HCT116 (cell line): ENCODE measurements at regions not wholly inside any gene's neighbourhood (a gene's known extent, or its start where the extent isn't known, plus 50 kb on each side); places are given as distances from the start of the nearest gene placed in this dataset.

Source experiments
- CEBPB ChIP-seq: IDR thresholded peaks from 2 replicates; pipeline ENCODE4 v1.6.1; 2012; ENCODE audit warnings: low read depth
- CTCF ChIP-seq, 3 experiments: fragments of 200-600 bp in 1 of 3; sonication (generic) in 1 of 3; IDR thresholded peaks in 2 of 3; conservative IDR thresholded peaks in 1 of 3; 2 replicates each; pipeline ENCODE4 v1.5.1; 2012 to 2017; ENCODE audit warnings: low read depth in 2 of 3, low read length in 2 of 3, antibody characterized with exemption in 1 of 3, borderline replicate concordance in 1 of 3, control low read depth in 1 of 3, mild to moderate bottlenecking in 1 of 3, mixed read lengths in 1 of 3, mixed run types in 1 of 3, moderate library complexity in 1 of 3; ENCODE audit not compliant: insufficient read depth in 1 of 3
- EGR1 ChIP-seq: IDR thresholded peaks from 2 replicates; pipeline ENCODE4 v1.6.1; 2012; ENCODE audit warnings: low read depth
- ELF1 ChIP-seq: IDR thresholded peaks from 2 replicates; pipeline ENCODE4 v1.6.1; 2012; ENCODE audit warnings: low read depth, borderline replicate concordance
- EZH2 ChIP-seq: fragments of 200-600 bp; sonication (generic); IDR thresholded peaks from 2 replicates; pipeline ENCODE4 v1.6.1; 2017; ENCODE audit warnings: antibody characterized with exemption, mixed run types
- FOSL1 ChIP-seq: IDR thresholded peaks from 2 replicates; pipeline ENCODE4 v1.6.1; 2012; ENCODE audit warnings: low read depth
- POLR2A ChIP-seq: IDR thresholded peaks from 2 replicates; pipeline ENCODE4 v1.7.0; 2011; ENCODE audit warnings: borderline replicate concordance; ENCODE audit not compliant: insufficient read depth, insufficient read length; ENCODE audit errors: extremely low read depth
- POLR2AphosphoS5 ChIP-seq: IDR thresholded peaks from 2 replicates; pipeline ENCODE4 v1.6.1; 2011; ENCODE audit warnings: mild to moderate bottlenecking, low read depth, low read length, moderate library complexity
- TCF7L2 ChIP-seq: IDR thresholded peaks from 2 replicates; pipeline ENCODE4 v1.7.0; 2011; ENCODE audit warnings: borderline replicate concordance, inconsistent platforms; ENCODE audit not compliant: insufficient read depth, insufficient read length; ENCODE audit errors: extremely low read depth
- TF ChIP-seq, protein P1 (sequence below): IDR thresholded peaks from 2 replicates; pipeline ENCODE4 v1.6.1; 2012; ENCODE audit warnings: low read depth
- TF ChIP-seq, protein P2 (sequence below): IDR thresholded peaks from 2 replicates; pipeline ENCODE4 v1.6.1; 2011; ENCODE audit warnings: mild to moderate bottlenecking, low read length, moderate library complexity; ENCODE audit not compliant: insufficient replicate concordance; ENCODE audit errors: extremely low read depth

GRCh38 chr6:104519566-104519965, 340.2 kb downstream of the HACE1 start:
- TF ChIP-seq, protein P1, sequence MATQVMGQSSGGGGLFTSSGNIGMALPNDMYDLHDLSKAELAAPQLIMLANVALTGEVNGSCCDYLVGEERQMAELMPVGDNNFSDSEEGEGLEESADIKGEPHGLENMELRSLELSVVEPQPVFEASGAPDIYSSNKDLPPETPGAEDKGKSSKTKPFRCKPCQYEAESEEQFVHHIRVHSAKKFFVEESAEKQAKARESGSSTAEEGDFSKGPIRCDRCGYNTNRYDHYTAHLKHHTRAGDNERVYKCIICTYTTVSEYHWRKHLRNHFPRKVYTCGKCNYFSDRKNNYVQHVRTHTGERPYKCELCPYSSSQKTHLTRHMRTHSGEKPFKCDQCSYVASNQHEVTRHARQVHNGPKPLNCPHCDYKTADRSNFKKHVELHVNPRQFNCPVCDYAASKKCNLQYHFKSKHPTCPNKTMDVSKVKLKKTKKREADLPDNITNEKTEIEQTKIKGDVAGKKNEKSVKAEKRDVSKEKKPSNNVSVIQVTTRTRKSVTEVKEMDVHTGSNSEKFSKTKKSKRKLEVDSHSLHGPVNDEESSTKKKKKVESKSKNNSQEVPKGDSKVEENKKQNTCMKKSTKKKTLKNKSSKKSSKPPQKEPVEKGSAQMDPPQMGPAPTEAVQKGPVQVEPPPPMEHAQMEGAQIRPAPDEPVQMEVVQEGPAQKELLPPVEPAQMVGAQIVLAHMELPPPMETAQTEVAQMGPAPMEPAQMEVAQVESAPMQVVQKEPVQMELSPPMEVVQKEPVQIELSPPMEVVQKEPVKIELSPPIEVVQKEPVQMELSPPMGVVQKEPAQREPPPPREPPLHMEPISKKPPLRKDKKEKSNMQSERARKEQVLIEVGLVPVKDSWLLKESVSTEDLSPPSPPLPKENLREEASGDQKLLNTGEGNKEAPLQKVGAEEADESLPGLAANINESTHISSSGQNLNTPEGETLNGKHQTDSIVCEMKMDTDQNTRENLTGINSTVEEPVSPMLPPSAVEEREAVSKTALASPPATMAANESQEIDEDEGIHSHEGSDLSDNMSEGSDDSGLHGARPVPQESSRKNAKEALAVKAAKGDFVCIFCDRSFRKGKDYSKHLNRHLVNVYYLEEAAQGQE = no peak
- TF ChIP-seq EZH2 (no peak), CTCF (IDR thresholded peaks at IDR 0.05 in 2 of 3, conservative IDR thresholded peaks at IDR 0.05 in 1 of 3; ENCODE audit: borderline replicate concordance in 1 of 3, insufficient read depth in 1 of 3, low read depth in 2 of 3, low read length in 2 of 3) (no peak), EGR1 (no peak), FOSL1 (no peak), TCF7L2 (no peak), ELF1 (no peak), POLR2A (no peak), POLR2AphosphoS5 (no peak), CEBPB (no peak)
- TF ChIP-seq, protein P2, sequence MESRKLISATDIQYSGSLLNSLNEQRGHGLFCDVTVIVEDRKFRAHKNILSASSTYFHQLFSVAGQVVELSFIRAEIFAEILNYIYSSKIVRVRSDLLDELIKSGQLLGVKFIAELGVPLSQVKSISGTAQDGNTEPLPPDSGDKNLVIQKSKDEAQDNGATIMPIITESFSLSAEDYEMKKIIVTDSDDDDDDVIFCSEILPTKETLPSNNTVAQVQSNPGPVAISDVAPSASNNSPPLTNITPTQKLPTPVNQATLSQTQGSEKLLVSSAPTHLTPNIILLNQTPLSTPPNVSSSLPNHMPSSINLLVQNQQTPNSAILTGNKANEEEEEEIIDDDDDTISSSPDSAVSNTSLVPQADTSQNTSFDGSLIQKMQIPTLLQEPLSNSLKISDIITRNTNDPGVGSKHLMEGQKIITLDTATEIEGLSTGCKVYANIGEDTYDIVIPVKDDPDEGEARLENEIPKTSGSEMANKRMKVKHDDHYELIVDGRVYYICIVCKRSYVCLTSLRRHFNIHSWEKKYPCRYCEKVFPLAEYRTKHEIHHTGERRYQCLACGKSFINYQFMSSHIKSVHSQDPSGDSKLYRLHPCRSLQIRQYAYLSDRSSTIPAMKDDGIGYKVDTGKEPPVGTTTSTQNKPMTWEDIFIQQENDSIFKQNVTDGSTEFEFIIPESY = no peak
